C4-2B (cell line): ENCODE measurements at regions not wholly inside any gene's neighbourhood (a gene's known extent, or its start where the extent isn't known, plus 50 kb on each side); places are given as distances from the start of the nearest gene placed in this dataset.

Experiments
- H3K27ac ChIP-seq: fragments of 450-650 bp; 2 replicates; pipeline ENCODE4 v1.5.1; 2017
- CTCF ChIP-seq: fragments of 450-650 bp; conservative IDR thresholded peaks from 2 replicates; pipeline ENCODE4 v1.5.1; 2017; ENCODE audit warnings: mild to moderate bottlenecking
- ZFX ChIP-seq: fragments of 450-650 bp; IDR thresholded peaks from 2 replicates; pipeline ENCODE4 v1.6.1; 2017

GRCh38 chr6:99736302-99736701 is 129.7 kb downstream of the PRDM13 start:
- H3K27ac ChIP-seq = no peak overlapping the region
- TF ChIP-seq ZFX = no peak
- TF ChIP-seq CTCF = no peak

- no peak overlapping the region for H3K27ac ChIP-seq
- TF ChIP-seq ZFX (no peak), CTCF (no peak)
Observed at GRCh38 chr6:99739526-99739925, 132.9 kb downstream of the PRDM13 start.

- no peak overlapping the region for H3K27ac ChIP-seq
- no peak for TF ChIP-seq ZFX
- no peak for TF ChIP-seq CTCF
Observed at GRCh38 chr6:99741092-99741491, 134.5 kb downstream of the PRDM13 start.

- TF ChIP-seq CTCF = no peak
- no peak overlapping the region for H3K27ac ChIP-seq
Observed at GRCh38 chr6:99743647-99744046, 137.0 kb downstream of the PRDM13 start.

GRCh38 chr6:99745651-99746050 is 139.0 kb downstream of the PRDM13 start:
- TF ChIP-seq ZFX (no peak), CTCF (no peak)

DNA sequence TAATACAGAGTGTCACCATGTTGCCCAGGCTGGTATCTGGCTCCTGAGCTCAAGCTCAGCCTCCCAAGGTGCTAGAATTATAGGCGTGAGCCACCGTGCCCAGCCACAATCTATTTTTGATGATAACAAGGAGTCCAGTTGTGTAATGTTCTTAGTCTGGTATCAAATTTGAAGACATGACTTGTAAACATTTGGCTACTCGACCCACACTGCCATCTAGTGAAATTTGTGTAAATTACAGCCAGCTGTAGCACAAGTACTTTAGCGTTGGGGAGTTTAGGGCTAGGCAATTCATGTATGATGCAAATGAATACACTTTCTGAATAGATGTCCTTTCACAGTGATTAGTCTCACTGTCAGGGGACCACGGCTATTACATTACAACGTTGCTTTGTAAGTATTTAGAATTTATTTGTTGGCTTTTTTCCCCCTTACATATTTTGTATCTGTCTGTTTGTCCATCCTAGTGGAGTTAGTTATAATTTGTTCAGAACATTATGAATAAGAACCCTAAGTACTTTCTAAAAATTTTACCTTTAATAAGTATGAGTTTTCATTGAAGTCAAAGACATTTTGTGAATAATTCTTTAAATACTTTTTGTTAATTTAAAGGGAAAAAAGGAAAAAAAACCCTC is 139.7 kb downstream of the PRDM13 start:
- TF ChIP-seq CTCF (peak; percentile 84), ZFX (no peak)

More at GRCh38 chr6:99745651-99746050, 139.0 kb downstream of the PRDM13 start:
- no peak overlapping the region for H3K27ac ChIP-seq

GRCh38 chr6:99761711-99762110 is 155.1 kb downstream of the PRDM13 start:
- TF ChIP-seq ZFX = no peak
- TF ChIP-seq CTCF = no peak
- no peak overlapping the region for H3K27ac ChIP-seq

More for the DNA sequence above, 139.7 kb downstream of the PRDM13 start:
- no peak overlapping the region for H3K27ac ChIP-seq
